Fibroblast of upper back skin (primary cell): ENCODE measurements at regions not wholly inside any gene's neighbourhood (a gene's known extent, or its start where the extent isn't known, plus 50 kb on each side); places are given as distances from the start of the nearest gene placed in this dataset.

Experiments
- DNase-seq: peaks from one replicate; pipeline ENCODE4 v3.0.0-alpha.2; 2013

DNA sequence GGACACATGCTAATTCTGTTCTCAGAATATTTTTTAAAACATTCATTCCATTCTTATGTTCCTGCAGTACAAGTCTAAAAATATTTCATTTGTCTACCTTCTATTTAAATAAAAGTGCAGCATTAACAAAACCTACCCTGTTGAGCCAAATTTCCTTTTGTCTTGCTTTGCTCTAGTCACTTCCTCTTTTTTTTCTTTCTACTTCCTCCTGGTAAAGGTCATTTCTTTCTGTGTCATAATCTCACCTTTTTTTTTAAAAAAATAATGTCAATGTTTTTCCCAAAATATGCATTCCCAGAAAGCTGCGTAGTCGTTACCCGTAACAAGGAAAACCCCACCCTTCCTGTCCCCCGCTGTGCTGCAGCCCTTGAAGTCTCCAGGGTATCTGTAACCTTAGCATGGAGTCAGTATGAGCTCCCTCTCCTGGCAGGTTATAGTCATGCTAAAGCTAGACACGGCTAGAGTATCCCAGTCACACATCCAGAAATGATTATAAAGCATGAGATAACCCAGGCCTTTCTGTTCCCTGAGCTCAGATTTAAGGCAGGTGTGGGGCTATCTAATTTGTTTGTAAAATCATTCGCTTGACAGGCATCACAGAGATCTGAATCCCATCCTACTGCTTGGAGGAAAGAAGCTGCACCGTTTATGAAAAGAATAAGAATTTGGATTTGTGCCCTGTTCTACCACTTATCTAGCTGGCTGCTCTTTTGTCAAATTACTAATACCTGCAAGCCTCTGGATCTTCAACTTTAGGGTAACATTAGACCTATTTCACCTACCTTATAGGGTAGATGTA is 51.1 kb upstream of the EED start:
- peak; percentile 84 for DNase-seq

DNA sequence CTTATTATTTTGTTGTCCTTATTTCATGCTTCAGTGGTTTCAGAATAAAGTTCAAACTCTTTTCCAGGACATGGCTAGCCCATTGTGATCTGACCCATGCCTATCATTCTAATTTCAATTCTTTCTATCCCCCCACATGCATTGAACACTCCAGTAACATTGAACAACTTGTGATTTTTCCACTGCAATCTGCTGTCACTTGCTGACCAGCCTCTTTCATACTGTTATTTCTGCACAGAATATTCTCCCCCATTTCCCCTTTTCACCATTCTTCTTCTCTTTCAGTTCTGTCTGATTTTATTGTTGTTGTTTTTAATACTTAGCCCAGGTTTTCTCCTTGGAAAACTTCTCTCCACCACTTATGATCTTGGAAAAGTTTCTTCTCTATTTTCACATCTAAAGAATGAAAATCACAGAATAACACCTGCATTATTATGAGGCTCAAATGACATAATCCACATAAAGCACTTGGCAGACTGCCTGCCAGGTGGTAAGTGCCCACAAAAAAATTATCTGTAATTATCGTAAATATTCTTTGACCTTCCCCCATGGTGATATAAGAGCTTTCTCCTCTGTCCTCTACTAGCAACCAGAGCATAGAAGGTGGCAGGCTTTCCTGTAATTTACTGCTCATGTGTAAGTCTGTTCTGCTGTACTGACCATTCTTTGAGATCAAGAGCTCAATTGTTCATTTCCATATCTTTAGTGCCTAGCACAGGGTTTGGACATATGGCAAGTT is 51.9 kb upstream of the EED start:
- DNase-seq = no peak

DNA sequence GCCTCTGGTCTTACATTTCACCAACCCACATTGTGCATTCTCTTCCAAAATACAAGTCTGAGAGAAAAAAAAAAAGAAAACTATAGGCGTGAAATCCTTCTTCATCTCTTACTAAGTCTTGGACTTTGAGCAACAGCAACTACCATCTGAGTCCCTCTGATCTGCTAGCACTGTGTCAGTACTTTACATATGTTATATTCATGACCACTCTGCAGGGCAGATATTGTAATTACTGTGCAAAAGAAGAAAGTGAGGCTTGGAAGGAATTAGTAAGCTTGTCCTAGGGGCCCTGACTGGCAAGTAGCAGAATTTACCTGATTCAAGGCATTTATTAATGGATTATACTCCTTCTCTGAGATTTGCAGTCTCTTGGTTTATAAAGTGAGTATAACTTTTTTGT is 52.7 kb upstream of the EED start:
- no peak for DNase-seq

DNA sequence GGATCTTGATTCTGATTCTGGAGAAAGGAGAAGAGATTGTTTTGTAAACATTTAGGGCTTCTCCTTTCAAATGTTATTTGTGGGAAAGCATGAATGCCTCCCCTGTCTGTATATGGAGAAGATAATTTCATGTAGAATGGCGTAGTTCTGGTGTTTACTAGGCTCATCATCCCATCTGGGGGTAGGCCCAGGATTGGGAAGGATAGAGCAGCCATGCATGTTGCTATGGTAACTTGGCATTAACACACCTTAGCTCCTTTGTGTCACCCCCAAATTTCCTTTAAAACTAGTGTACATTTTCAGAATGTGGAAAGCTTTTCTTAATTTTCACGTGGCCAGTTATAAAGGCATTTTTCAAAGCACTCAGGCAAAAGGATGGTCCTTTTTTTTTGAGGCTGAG is 57.5 kb upstream of the EED start:
- DNase-seq = no peak

DNA sequence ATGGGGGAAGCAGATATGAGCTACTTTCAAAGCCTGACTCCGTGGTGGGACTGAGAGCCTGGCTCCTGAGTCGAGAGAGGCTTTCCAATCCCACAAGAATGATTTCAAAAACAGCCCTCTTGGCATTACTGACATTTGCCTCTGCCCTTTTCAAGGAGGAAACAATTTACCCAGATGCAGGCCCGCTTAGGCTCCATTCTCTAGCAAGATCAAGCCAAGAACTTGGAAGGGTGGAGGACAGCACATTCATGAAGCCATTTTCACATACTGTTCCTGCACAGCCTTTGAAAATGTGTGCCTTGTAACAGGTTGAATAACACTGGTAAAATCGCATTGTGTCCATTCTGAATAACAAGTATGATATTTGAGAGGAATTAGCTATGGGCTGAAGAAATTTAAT is 58.2 kb upstream of the EED start:
- no peak for DNase-seq

DNA sequence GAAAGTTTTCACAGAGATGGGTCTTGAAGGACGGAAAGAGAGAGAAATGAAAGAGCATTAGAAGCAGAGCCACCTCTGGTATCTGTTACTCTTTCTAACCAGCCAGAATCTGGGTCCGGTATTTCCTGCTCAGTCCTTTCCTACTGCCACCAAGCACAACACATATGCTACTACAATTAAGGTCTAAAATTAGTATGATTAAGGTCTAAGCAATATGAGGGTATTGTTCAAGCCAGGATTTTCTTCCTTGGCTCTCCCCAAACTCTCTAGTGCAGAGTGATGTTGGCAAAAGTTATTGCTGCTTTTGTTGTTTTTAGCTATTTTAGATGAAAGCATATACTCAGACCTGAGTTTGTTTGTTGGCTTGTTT is 59.2 kb upstream of the EED start:
- no peak for DNase-seq

DNA sequence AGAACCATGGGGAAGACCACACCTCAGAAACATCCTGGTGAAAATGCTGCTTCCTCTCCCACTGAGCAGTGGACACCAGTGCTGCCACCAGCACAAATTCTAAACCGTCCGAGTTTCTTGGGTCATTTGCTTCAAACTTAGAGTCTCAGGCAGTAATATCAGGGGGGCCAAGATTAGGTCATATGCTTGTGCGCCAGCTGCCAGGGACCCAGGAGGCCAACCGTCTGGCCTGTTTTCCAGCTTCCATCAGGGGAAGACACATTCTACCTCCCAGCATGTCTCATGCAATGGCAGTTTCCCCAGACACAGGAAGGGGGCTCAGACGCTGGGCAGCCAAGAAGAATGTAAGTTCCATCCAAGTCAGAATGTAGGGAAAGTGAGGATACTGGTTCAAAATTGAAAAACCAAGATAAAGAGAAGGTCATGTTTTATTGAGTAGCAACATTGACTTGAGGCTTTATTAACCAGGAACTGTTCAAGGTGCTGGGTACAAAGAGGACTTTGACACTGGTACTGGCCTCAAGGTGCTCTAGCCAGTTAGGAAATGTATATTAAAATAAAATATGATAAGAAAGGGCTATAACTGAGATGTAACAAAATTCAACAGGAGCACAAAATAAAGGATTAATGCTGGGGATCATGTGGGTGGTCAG is 59.7 kb upstream of the EED start:
- DNase-seq = no peak

DNA sequence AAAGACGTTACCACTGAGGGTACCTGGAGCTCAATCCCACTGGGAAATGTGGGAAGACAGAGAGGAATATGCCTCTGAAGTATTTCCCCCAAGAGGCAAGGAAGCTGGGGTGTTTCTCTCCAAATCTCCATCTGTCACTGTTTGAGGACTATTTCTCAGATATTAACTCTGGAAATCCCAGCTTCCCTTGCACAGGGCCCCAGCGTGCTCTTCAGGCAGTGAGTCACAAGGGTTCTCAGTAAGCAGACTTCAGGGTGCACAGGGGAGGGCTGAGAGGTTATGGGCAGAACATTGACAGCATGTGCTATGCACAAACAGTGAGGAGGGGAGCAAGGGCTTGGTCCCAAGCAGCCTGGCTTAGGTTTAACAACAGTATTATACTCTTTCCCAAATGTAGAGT is 60.9 kb upstream of the EED start:
- DNase-seq = peak; percentile 41

DNA sequence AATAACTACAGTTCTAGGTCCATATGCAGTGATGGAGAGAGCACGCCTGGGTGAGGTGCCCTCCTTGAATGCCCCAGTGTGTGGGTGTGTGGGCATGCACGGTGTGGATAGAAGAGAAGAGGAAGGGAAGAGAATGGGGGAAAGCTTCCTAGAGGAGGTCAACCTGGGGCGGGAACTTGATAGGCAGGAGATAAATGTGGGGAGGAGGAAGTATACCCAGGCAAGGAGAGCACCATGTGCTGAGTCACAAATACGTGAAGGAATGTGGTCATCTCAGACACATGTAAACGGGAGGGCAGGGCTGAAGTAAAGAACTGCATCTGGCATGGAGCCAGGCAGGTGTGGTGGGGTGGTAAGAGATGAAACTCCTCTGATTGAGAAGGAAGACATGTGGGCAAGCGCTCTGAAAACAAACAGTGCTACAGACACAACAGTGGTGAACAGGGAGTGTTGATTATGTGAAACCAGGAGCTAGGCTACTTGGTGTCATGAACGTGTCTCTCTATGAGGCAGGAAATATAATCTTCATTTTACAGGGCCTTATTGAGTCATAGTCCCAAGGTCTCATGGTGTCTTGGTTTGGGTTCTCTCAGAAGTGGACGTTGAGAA is 61.5 kb upstream of the EED start:
- DNase-seq = no peak

DNA sequence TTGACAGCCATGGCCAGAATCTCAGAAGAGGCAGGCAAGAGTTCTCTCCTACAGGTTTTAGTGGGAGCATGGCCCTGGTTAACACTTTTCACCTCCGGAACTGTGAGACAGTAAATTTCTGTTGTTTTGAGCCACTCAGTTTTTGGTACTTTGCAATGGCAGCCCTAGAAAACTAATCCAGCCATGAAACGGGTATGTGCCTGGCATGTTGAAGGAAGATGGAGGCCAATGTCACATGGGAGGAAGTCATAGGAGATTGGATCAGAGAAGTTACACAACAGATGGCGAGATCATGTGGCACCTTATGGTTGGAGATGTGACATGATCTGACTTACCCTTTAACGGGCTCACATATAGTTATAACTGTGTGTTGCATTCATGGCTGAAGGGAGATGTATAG is 63.2 kb upstream of the EED start:
- DNase-seq = no peak

DNA sequence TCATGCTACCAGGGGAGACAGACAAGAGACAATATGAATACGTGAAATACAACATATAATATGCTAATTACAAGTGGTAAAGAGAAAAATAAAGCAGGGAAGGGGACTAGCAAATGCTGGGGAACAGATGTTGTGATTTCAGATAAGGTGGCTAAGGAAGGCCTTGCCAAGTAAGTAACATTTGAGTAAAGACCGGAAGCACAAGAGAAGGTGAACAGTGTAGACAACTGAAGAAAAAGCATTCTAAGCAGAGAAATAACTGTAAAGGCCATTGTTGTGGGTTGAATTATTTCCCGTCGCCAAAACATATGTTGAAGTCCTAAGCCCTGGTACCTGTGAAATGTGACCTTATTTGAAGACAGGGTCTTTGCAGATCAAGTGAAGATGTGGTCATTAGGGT is 63.7 kb upstream of the EED start:
- DNase-seq = no peak

DNA sequence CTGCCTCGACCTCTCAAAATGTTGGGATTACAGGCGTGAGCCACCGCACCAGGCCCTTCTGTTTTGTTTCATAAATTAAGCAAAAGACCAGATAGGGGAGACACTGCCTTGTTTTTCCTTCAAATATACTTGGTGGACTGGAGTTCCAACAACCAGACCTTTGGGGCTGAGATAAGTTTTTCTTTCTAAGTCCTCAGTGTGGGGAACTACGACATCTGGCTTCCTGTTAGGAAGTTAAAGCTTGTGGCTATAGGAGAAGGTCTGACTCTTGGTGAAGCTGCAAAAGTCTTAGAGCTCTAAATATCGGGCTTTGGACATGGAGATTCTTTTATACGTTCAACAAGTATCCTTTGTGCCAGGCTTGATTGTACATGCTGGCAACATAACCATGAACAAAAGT is 64.1 kb upstream of the EED start:
- no peak for DNase-seq

DNA sequence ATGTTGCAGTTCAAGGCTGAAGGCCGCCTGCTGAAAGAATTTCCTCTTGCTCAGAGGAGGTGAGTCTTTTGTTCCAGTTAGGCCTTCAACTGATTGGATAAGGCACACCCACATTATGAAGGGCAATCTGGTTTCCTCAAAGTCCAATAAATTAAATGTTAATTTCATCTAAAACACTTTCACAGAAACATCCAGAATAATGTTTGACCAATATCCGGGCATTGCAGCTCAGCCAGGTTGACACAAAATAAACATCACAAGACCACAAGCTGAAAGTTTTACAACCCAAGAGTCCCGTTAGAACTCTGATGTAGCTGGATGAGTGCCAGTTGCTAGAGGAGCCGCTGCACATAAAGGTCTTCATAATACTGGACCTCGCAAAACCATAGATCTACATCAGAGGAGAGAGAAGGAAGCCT is 64.9 kb upstream of the EED start:
- no peak for DNase-seq

DNA sequence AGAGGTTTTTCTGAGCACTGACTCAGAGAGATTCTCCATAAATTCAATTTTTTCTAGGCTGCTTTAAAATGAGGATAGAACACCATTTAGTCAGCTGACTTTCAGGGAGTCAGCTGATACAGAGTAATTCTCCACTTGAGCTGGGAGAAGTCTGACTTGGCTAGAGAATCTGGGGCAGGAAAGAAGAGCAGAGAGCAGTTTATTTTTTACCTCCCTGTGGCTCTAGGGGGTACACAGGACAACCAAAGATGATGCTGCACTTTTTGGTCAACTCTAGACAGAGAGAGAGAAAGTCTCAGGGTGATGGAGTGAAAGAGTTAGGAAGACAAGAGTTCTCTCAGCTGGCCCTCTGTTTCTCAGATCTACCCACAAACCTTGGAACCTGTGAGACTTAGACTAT is 67.3 kb upstream of the EED start:
- DNase-seq = no peak

DNA sequence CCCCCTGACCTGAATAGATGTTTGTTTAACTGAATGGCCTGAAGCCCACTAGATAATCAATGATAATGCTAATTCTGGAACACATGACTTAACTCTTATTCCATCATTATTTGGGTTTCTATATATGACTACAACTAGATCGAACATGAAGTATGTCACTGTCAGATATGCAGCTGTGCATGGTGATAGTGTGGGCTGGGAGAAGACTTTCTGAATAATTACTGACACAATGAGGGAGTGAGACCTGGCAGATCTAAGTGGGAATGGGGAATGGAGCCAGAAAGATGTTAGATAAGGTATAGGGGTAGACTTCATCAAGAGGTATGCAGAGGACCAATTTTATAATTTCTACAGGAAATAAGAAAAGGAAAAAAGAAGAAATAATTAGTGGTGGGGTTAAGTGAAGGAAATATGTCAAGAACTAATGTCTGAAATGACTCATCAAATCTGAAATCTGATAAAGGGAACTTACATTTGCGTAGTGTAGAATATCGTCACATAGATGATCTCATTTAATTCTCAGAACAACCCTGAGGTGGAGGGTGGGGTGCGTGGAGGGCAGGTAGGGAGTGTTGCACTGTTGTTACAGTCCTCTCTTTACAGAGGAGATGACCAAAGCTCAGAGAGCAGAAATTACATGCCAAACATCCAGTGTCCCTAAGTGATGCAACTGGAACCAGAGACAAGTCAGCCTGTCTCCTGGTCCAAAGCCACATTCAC is 68.2 kb upstream of the EED start:
- DNase-seq = no peak

DNA sequence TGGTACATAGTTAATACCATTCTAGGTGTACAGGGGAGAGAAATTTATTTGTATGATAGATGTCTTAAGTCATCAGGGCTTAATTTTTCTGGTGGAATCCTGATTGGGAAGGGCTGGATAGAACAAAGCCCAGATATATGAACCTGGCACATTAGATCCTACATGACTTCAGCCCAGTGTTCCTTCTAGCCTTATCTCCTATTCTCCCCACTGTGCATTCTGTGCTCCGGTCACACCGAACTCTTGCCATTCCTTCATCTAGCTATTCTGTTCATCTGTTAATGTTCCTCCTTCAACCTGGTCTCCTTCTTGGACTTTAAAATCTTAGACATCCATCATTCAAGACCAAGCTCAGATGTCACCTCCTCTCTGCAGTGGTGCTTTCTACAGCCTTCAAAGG is 68.9 kb upstream of the EED start:
- DNase-seq = no peak

DNA sequence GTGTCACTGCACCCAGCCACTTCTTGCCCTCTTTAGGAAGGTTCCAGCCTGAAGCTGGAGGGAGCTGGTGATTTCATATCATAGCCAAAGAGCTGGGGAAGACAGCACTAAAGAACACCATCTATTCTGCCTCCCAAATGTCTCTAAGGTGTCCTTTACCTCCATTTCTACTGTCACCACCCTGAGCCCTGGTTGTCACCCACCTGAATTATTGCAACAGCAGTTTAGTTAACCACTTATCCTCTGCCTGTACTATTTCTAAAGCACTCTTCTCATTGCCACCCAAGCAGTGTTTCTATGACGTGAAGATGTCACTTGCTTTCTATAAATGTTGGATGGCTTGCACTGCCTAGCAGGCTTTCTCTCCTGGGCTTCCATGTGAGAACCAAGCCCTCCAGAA is 69.4 kb upstream of the EED start:
- no peak for DNase-seq

DNA sequence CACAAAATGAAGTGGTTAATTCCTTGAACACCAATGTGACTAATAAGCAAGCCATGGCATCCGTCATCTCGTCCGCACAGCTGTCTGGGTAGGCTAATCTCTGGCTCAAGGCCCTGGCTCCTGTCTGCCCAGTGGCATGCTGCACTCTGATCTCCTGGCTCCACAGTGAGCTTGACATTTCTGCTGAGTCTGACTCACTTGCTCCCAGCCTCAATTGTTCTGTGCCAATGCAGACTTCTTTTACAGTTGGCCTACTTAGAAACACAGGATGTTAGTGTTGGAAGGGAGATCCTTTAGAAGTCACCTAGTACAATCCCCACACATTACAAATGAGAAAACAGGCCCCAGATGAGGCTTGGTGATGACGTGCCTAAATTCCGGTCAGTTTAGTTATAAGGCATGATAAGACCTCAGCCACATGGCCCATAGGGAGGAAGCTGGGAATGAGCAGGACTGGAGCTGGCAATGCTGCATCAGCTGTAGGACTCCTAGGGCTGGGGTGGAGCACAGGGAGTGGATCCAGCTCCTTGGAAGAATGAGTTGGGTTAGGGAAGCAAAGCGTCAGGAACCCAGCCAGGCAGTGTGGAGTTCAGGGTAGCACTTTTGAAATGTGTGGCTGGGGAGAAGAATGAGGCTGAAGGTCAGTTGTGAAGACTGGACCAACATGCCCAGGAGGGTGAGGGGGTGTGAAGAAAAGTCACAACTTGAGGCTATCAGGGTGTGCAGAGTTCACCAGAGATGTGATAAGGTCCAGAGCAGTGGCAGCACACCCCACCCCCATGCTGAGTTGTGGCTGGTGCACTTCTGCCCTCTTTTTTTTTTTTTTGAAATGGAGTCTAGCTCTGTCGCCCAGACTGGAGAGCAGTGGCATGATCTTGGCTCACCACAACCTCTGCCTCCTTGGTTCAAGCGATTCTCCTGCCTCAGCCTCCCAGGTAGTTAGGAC is 70.2 kb upstream of the EED start:
- peak; percentile 97 for DNase-seq

DNA sequence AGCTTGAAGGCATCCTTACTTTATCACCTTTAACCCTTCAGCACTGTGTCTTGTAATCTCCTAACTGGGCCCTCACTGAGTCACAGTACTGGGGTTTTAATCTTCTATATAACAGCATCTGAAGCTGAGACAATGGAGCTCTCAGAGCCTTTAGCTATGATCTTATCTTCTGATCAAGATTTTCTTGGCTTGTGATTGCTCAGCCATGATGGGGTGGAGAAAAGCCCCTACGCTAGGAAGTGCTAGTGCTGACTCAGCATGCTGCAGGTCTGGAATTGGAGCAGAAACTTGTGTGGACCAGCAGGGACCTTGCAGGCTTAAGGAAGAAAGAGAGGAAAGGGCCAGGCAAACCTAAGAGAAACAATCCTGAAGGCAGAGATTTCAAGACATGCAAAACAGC is 71.7 kb upstream of the EED start:
- DNase-seq = peak; percentile 60

DNA sequence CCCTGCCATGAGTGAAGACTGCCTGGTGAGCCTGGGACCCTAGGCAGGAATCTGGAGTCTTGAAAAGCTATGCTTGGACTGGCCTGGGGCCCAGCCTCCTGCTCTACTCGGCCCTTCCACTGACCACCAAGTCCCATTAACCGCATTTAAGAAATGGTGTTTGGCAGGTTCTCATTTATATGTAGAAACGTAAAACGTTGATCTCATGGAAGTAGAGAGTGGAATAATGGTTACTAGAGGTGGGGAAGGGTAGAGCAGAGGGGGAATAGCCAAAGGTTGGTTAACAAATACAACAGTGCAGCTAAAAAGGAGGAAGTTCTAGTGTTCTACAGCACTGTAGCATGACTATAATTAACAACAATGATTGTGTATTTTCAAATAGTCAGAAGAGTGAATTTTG is 72.9 kb upstream of the EED start:
- DNase-seq = no peak

DNA sequence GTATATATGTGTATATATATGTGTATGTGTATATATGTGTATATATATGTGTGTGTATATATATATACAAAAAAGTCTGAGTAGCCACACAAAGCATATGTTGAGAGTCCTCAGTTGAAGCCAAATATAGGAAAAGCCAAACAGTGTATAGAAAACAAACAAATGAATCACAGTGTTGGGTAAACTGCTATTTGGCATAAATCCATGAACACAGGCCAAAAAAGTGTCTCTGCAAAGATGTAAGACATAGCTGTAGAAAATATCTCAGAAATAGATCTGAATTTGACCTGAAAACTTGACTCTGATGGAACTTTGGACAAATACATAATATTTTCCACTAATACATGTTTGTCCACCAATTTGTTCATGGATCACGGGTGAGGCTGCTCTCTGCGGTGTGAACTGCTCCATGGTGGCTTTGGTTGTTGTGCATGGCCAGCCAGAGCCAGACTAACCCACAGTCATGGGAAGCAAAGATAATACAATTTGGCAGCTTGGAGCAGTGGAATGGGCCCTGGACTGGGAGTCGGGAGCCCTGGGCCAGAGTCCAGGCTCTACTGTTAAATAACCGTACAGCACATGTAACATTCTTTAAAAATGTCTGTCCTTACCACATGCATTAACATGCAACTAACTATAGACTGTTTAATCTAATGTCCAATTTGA is 76.9 kb upstream of the EED start:
- DNase-seq = no peak
